ENCODE measurements at regions not wholly inside any gene's neighbourhood (a gene's known extent, or its start where the extent isn't known, plus 50 kb on each side); places are given as distances from the start of the nearest gene placed in this dataset.
"Not testable (repeated sequence)": the region's sequence is repeated elsewhere in the genome, so short reads cannot be mapped to it uniquely, and the experiment has no call there.

DNA sequence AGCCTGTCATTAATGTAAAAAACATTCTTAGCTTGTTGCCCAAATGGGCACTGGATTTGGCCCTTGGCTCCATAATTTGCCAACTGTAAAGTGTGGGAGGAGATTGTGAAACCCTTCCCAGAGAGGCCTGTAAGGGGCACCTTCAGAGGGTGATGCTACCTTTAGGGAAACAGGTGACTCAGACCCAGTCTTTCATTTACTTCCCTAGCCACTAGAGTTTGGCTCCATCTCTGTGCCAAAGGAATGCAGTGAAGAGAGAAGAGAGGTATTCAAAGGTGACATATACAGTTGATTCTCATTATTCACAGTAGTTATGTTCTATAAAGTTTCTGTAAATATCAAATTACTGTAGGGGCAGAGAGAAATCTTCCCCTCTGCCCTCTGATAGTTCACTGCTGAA, 116.7 kb downstream of the SPATA31A6 start:
- DNase-seq; ATAC-seq (replicated peaks in 1 of 2); H3K4me1 Mint-ChIP-seq (ENCODE audit: low read depth); H3K27ac Mint-ChIP-seq; H3K36me3 Mint-ChIP-seq (ENCODE audit: insufficient read depth in 2 of 2); H3K4me3 Mint-ChIP-seq; H3K9me3 Mint-ChIP-seq; H3K27me3 Mint-ChIP-seq (ENCODE audit: low read depth): not testable (repeated sequence)

DNA sequence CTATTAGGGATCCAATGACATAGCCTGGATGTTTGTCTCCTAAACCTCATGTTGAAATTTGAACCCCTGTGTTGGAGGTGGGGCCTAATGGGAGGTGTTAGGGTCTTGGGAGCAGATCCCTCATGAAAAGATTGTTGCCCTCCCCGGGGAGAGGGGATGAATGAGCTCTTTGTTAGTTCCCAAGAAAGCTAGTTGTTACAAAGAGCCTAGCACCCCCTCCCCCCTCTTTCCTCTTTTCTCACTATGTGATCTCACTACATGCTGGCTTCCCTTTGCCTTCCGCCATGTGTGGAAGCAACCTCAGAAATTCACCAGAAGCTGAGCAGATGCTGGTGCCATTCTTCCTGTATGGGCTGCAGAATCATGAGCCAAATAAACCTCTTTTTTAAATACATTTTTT, 123.2 kb downstream of the SPATA31A6 start:
- ATAC-seq (replicated peaks in 1 of 2); H3K27ac Mint-ChIP-seq; DNase-seq; H3K4me1 Mint-ChIP-seq (ENCODE audit: low read depth); H3K9me3 Mint-ChIP-seq; H3K36me3 Mint-ChIP-seq (ENCODE audit: insufficient read depth in 2 of 2); H3K4me3 Mint-ChIP-seq; H3K27me3 Mint-ChIP-seq (ENCODE audit: low read depth): not testable (repeated sequence)

- H3K4me1 Mint-ChIP-seq (ENCODE audit: low read depth); ATAC-seq (replicated peaks in 1 of 2); H3K27ac Mint-ChIP-seq; H3K4me3 Mint-ChIP-seq; DNase-seq; H3K36me3 Mint-ChIP-seq (ENCODE audit: insufficient read depth in 2 of 2); H3K27me3 Mint-ChIP-seq (ENCODE audit: low read depth); H3K9me3 Mint-ChIP-seq: not testable (repeated sequence)
Measured at GRCh38 chr9:42307449-42307848, 124.0 kb downstream of the SPATA31A6 start.

GRCh38 chr9:42310972-42311371, 127.5 kb downstream of the SPATA31A6 start:
- not testable (repeated sequence) for H3K27ac Mint-ChIP-seq; H3K4me3 Mint-ChIP-seq; DNase-seq; H3K9me3 Mint-ChIP-seq; ATAC-seq (replicated peaks in 1 of 2); H3K27me3 Mint-ChIP-seq (ENCODE audit: low read depth); H3K4me1 Mint-ChIP-seq (ENCODE audit: low read depth); H3K36me3 Mint-ChIP-seq (ENCODE audit: insufficient read depth in 2 of 2)

DNA sequence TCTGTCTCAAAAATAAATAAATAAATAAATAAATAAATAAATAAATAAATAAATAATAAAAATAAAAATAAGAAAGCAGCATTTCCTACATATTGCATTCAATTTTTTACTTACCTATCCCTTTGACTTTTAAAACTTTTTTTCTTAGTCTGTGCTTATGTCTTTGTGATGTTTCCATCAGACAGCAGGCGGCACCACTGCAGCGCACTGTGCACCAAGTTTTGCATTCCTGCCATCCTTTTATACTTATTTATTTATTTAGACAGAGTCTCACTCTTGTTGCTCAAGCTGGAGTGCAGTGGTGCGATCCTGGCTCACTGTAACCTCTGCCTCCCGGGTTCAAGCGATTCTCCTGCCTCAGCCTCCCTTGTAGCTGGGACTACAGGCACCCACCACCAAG, 132.6 kb downstream of the SPATA31A6 start:
- not testable (repeated sequence) for DNase-seq; H3K4me1 Mint-ChIP-seq (ENCODE audit: low read depth); H3K36me3 Mint-ChIP-seq (ENCODE audit: insufficient read depth in 2 of 2); H3K27me3 Mint-ChIP-seq (ENCODE audit: low read depth); ATAC-seq (replicated peaks in 1 of 2); H3K27ac Mint-ChIP-seq; H3K9me3 Mint-ChIP-seq; H3K4me3 Mint-ChIP-seq

GRCh38 chr9:42317677-42318076, 134.2 kb downstream of the SPATA31A6 start:
- H3K36me3 Mint-ChIP-seq (ENCODE audit: insufficient read depth in 2 of 2); ATAC-seq (replicated peaks in 1 of 2); DNase-seq; H3K27ac Mint-ChIP-seq; H3K9me3 Mint-ChIP-seq; H3K27me3 Mint-ChIP-seq (ENCODE audit: low read depth); H3K4me3 Mint-ChIP-seq; H3K4me1 Mint-ChIP-seq (ENCODE audit: low read depth): not testable (repeated sequence)

DNA sequence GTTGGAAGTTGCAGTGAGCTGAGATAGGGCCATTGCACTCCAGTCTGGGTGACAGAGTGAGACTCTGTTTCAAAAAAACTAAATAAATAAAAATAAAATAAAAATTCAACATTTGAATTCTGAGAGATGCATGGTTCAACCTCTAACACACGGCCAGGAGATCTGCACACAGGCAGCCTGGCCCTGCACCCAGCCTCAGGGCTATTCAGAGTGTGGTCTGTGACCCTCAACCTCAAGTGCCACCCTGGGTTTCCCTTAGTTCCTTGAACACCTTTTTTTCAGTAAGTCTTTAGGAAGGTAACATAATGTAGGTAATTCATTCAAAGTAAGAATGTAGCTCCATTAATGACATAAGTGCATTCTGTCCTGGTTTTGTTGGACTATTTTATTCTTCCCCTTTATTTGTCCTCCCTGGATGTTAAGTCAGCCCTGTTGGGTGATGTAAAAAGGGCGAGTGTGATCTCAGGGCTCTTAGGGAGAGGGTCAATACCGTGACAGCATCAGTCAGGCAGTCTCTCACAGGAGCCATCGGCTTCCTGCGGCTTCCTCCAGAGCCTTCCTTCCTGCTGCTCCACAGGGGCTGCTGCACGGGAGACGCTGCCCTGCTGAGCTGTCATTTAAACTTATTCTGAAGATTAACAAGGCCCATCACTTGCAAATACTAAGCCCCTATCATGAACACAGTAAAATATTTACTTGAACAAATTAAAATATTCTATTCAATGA, 139.8 kb downstream of the SPATA31A6 start:
- H3K36me3 Mint-ChIP-seq (ENCODE audit: insufficient read depth in 2 of 2); H3K4me1 Mint-ChIP-seq (ENCODE audit: low read depth); ATAC-seq (replicated peaks in 1 of 2); DNase-seq; H3K27ac Mint-ChIP-seq; H3K4me3 Mint-ChIP-seq; H3K9me3 Mint-ChIP-seq; H3K27me3 Mint-ChIP-seq (ENCODE audit: low read depth): not testable (repeated sequence)

DNA sequence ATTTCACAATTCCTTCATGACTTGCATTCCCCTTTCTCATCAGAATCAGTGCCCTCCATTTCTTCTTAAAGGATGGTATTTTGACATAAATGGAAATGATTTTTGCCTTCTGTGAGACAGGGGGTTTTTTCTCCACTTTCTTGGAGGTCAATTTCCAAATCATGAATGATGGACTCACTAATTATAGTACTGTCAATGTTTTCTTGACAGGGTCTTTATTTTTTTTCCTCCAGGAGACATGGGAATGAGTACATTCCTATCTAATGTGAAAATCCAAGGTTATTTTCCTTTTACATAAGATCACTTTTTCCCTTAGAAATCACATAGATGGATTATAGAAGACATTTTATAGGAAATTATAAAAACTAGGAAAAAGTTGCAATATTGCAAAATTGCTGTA, 141.7 kb downstream of the SPATA31A6 start:
- not testable (repeated sequence) for DNase-seq; H3K4me3 Mint-ChIP-seq; H3K27me3 Mint-ChIP-seq (ENCODE audit: low read depth); H3K4me1 Mint-ChIP-seq (ENCODE audit: low read depth); H3K36me3 Mint-ChIP-seq (ENCODE audit: insufficient read depth in 2 of 2); ATAC-seq (replicated peaks in 1 of 2); H3K27ac Mint-ChIP-seq; H3K9me3 Mint-ChIP-seq

DNA sequence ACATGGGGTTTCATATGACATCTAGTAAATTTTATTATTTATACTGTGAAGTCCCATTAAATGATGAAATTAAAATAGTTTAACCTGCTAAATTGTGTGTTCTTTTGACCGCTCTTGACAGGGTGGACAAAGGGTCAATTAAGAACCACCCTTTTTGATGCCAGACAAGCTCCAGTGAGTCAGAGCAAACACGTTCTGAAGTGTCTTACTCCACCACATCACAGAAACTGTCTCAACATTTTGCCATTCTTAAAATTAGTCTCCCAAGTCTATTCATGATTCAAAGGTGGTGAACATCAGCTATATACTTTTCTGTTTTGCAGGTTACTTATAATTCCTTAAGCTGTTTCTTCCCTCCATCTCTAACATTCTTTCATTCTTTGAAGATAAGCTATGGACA, 142.1 kb downstream of the SPATA31A6 start:
- not testable (repeated sequence) for DNase-seq; H3K9me3 Mint-ChIP-seq; H3K4me1 Mint-ChIP-seq (ENCODE audit: low read depth); H3K27ac Mint-ChIP-seq; ATAC-seq (replicated peaks in 1 of 2); H3K4me3 Mint-ChIP-seq; H3K27me3 Mint-ChIP-seq (ENCODE audit: low read depth); H3K36me3 Mint-ChIP-seq (ENCODE audit: insufficient read depth in 2 of 2)

GRCh38 chr9:42326482-42326881, 143.0 kb downstream of the SPATA31A6 start:
- not testable (repeated sequence) for DNase-seq; H3K4me1 Mint-ChIP-seq (ENCODE audit: low read depth); H3K27me3 Mint-ChIP-seq (ENCODE audit: low read depth); H3K36me3 Mint-ChIP-seq (ENCODE audit: insufficient read depth in 2 of 2); H3K27ac Mint-ChIP-seq; ATAC-seq (replicated peaks in 1 of 2); H3K4me3 Mint-ChIP-seq; H3K9me3 Mint-ChIP-seq

DNA sequence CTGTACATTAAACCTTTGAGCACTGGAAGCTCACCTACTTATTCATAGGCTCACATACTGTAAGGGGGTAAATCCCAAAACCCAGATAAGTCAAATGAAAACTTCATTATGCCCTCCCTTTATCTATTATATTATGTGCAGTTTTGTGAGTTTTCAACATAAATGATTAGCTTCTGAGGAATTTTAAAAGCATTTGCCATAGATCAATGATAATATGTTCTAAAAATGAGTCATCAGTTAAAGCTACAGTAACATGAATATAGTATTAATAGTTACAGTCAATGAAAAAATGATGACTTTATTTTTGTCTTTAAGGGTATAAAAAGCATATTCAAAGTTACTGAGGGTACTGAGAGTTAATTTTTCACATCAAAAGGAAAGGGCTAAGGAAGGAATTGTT, 151.9 kb downstream of the SPATA31A6 start:
- not testable (repeated sequence) for DNase-seq; H3K4me3 Mint-ChIP-seq; H3K27ac Mint-ChIP-seq; H3K36me3 Mint-ChIP-seq (ENCODE audit: insufficient read depth in 2 of 2); ATAC-seq (replicated peaks in 1 of 2); H3K4me1 Mint-ChIP-seq (ENCODE audit: low read depth); H3K9me3 Mint-ChIP-seq; H3K27me3 Mint-ChIP-seq (ENCODE audit: low read depth)

GRCh38 chr9:42335984-42336657, 152.7 kb downstream of the SPATA31A6 start:
- not testable (repeated sequence) for H3K4me3 Mint-ChIP-seq; DNase-seq; H3K9me3 Mint-ChIP-seq; H3K27me3 Mint-ChIP-seq (ENCODE audit: low read depth); ATAC-seq (replicated peaks in 1 of 2); H3K36me3 Mint-ChIP-seq (ENCODE audit: insufficient read depth in 2 of 2); H3K27ac Mint-ChIP-seq; H3K4me1 Mint-ChIP-seq (ENCODE audit: low read depth)

GRCh38 chr9:42338275-42338674, 154.8 kb downstream of the SPATA31A6 start:
- not testable (repeated sequence) for H3K4me1 Mint-ChIP-seq (ENCODE audit: low read depth); ATAC-seq (replicated peaks in 1 of 2); DNase-seq; H3K9me3 Mint-ChIP-seq; H3K27ac Mint-ChIP-seq; H3K4me3 Mint-ChIP-seq; H3K36me3 Mint-ChIP-seq (ENCODE audit: insufficient read depth in 2 of 2); H3K27me3 Mint-ChIP-seq (ENCODE audit: low read depth)

All from activated T-cell treated with anti-CD3 and anti-CD28 coated beads, Interleukin-2, amount 50 U/mL, for 72 hours (primary cell).